ENCODE measurements at regions not wholly inside any gene's neighbourhood (a gene's known extent, or its start where the extent isn't known, plus 50 kb on each side); places are given as distances from the start of the nearest gene placed in this dataset.
"Not testable (repeated sequence)": the region's sequence is repeated elsewhere in the genome, so short reads cannot be mapped to it uniquely, and the experiment has no call there.

DNA sequence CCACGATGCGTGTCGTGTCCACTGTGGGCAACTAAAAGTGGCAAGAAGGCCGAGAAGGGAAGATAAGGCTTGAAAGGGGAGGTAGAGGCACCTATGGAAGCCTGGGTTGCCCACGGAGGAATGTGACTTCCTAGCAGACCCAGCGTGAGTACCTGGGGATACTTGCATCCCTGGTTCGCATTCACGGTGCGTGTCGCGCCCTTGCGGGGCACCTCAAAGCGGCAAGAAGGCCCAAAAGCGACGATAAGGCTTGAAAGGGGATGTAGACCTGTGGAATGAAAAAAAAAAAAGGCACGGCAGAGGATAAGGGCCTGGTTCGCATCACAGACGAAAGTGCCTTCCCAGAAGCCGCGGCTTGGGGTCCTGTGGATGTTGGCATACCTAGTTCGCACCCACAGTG, 282.9 kb downstream of the ALG10 start:
- no peaks in the 10 kb centered on the region for H3K36me3 Mint-ChIP-seq (ENCODE audit: low read depth)
- H3K27ac Mint-ChIP-seq: no peak overlapping the region
- intact Hi-C loops (cut with micrococcal nuclease): no loop called here
- no peak overlapping the region for H3K4me3 Mint-ChIP-seq
- POLR2A ChIA-PET: no interaction called here
- H3K4me1 Mint-ChIP-seq: no peaks in the 10 kb centered on the region
- CTCF ChIA-PET: no interaction called here
- no peak for DNase-seq
- H3K9me3 Mint-ChIP-seq: peaks cover 19% of the 10 kb centered on the region
- TF ChIP-seq, protein P1, sequence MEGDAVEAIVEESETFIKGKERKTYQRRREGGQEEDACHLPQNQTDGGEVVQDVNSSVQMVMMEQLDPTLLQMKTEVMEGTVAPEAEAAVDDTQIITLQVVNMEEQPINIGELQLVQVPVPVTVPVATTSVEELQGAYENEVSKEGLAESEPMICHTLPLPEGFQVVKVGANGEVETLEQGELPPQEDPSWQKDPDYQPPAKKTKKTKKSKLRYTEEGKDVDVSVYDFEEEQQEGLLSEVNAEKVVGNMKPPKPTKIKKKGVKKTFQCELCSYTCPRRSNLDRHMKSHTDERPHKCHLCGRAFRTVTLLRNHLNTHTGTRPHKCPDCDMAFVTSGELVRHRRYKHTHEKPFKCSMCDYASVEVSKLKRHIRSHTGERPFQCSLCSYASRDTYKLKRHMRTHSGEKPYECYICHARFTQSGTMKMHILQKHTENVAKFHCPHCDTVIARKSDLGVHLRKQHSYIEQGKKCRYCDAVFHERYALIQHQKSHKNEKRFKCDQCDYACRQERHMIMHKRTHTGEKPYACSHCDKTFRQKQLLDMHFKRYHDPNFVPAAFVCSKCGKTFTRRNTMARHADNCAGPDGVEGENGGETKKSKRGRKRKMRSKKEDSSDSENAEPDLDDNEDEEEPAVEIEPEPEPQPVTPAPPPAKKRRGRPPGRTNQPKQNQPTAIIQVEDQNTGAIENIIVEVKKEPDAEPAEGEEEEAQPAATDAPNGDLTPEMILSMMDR (IDR thresholded peaks at IDR 0.05): no peak
- no peaks in the 10 kb centered on the region for H3K27me3 Mint-ChIP-seq
- no peak for ATAC-seq (ENCODE audit: low read depth)

GRCh38 chr12:34306133-34306830, 284.0 kb downstream of the ALG10 start:
- TF ChIP-seq, protein P1 (IDR thresholded peaks at IDR 0.05): no peak
- H3K4me3 Mint-ChIP-seq: no peak overlapping the region
- H3K4me1 Mint-ChIP-seq: no peaks in the 10 kb centered on the region
- ATAC-seq (ENCODE audit: low read depth) (no peak), DNase-seq (no peak)
- H3K27me3 Mint-ChIP-seq: no peaks in the 10 kb centered on the region
- peaks cover 16% of the 10 kb centered on the region for H3K9me3 Mint-ChIP-seq
- POLR2A ChIA-PET: no interaction called here
- CTCF ChIA-PET: no interaction called here
- intact Hi-C loops (cut with micrococcal nuclease): no loop called here
- H3K27ac Mint-ChIP-seq: no peak overlapping the region
- H3K36me3 Mint-ChIP-seq (ENCODE audit: low read depth): no peaks in the 10 kb centered on the region

- H3K4me3 Mint-ChIP-seq; intact Hi-C loops (cut with micrococcal nuclease); H3K4me1 Mint-ChIP-seq; ATAC-seq (ENCODE audit: low read depth); CTCF ChIA-PET; DNase-seq; H3K27ac Mint-ChIP-seq; H3K27me3 Mint-ChIP-seq; H3K36me3 Mint-ChIP-seq (ENCODE audit: low read depth); POLR2A ChIA-PET: not testable (repeated sequence)
- H3K9me3 Mint-ChIP-seq: peaks cover 22% of the 10 kb centered on the region
Measured at GRCh38 chr12:34309806-34310804, 287.8 kb downstream of the ALG10 start.

DNA sequence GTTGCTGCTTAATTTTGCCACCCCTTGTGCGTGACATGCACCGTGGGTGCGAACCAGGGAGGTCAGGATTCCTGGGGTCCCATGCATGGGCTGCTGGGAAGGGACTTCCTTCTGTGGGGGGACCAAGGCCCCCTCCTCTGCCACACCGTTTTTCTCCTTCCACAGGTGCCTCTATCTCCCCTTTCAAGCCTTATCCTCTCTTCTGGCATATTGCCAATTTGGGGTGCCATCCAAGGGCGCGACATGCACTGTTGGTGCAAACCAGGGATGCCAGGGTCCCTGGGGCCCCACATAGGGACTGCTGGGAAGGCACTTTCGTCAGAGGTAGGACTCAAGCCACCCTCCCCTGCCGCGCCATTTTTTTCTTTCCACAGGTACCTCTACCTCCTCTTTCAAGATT, 289.0 kb downstream of the ALG10 start:
- no peaks in the 10 kb centered on the region for H3K36me3 Mint-ChIP-seq (ENCODE audit: low read depth)
- no peak overlapping the region for H3K27ac Mint-ChIP-seq
- DNase-seq (no peak), ATAC-seq (ENCODE audit: low read depth) (no peak)
- TF ChIP-seq, protein P1 (IDR thresholded peaks at IDR 0.05): no peak
- CTCF ChIA-PET: no interaction called here
- H3K27me3 Mint-ChIP-seq: no peaks in the 10 kb centered on the region
- peaks cover 31% of the 10 kb centered on the region for H3K9me3 Mint-ChIP-seq
- no peaks in the 10 kb centered on the region for H3K4me1 Mint-ChIP-seq
- no peak overlapping the region for H3K4me3 Mint-ChIP-seq
- POLR2A ChIA-PET: no interaction called here
- intact Hi-C loops (cut with micrococcal nuclease): no loop called here

DNA sequence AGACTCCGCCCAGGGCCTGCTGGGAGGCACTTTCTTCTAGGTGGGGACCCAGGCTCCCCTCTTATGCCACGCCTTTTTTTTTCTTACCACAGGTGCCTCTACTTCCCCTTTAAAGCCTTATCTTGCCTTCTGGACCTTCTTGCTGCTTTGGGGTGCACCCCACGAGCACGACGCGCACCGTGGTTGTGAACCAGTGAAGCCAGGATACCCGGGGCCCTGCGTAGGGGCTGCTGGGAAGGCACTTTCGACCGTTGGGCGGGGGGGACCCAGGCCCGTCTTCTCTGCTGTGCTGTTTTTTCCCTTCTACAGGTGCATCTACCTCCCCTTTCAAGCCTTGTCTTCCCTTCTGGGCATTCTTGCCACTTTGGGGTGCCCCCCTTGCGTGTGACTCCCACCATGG, 305.4 kb downstream of the ALG10 start:
- CTCF ChIA-PET: no interaction called here
- peaks cover 36% of the 10 kb centered on the region for H3K9me3 Mint-ChIP-seq

More for the DNA sequence above, 305.4 kb downstream of the ALG10 start:
- TF ChIP-seq, protein P1 (IDR thresholded peaks at IDR 0.05): no peak
- Mint-ChIP-seq H3K4me3 (no peak overlapping the region), H3K27me3 (no peaks in the 10 kb centered on the region), H3K4me1 (no peaks in the 10 kb centered on the region), H3K27ac (no peak overlapping the region), H3K36me3 (ENCODE audit: low read depth) (no peaks in the 10 kb centered on the region)
- POLR2A ChIA-PET: no interaction called here
- intact Hi-C loops (cut with micrococcal nuclease): no loop called here
- ATAC-seq (ENCODE audit: low read depth) (no peak), DNase-seq (no peak)

Measured in activated B cell treated with CpG ODN at 0.5 μM for 24 hours (primary cell).